HCT116 (cell line): ENCODE measurements at regions not wholly inside any gene's neighbourhood (a gene's known extent, or its start where the extent isn't known, plus 50 kb on each side); places are given as distances from the start of the nearest gene placed in this dataset.

Experiments used
- ATAC-seq: fragments of 200-7000 bp; cut with Tn5 transposase; 2 replicates; pipeline ENCODE4 v1.9.1; 2020; ENCODE audit warnings: mild to moderate bottlenecking, moderate library complexity
- BruUV-seq: library from RNA; stranded (reverse); fragments of 400-500 nt; replicated peaks from 2 replicates; lab custom pipeline; 2021; lab: Mats Ljungman, UMichigan
- CTCF ChIA-PET: fragments of 300-600 bp; sonication (Branson Sonifier 250); formaldehyde crosslinking; loops from one replicate; lab custom pipeline; 2021; ENCODE audit warnings: antibody characterized with exemption; lab: Charles Lee
- POLR2A ChIA-PET: fragments of 300-600, 350-600 bp; sonication (Branson Sonifier 250); formaldehyde crosslinking; loops from one replicate; lab custom pipeline; 2021; ENCODE audit warnings: antibody characterized with exemption; lab: Charles Lee
- RAD21 ChIA-PET, 2 experiments: fragments of 300-600 bp; sonication (Branson Sonifier 250); formaldehyde crosslinking; loops; one replicate each; lab custom pipeline; 2023; ENCODE audit warnings: low total read pairs in 2 of 2; ENCODE audit not compliant: uncharacterized antibody in 2 of 2, unreplicated experiment in 2 of 2, low non-redundant PET in 1 of 2; lab: Charles Lee
- DNase-seq: peaks from one replicate; pipeline ENCODE4 v3.0.0-alpha.2; 2010; ENCODE audit warnings: low read depth, low spot score
- H2AFZ ChIP-seq: fragments of 200-600 bp; shearing (Covaris generic), sonication (generic); 2 replicates; pipeline ENCODE4 v1.6.1; 2017; ENCODE audit warnings: low read depth, mixed run types, mixed read lengths, antibody characterized with exemption, low read length; ENCODE audit not compliant: poor library complexity, severe bottlenecking
- H3K27ac ChIP-seq: 2 replicates; pipeline ENCODE4 v1.5.1; 2012; ENCODE audit warnings: low read depth, low read length
- H3K27me3 ChIP-seq: fragments of 200-600 bp; sonication (generic); 2 replicates; pipeline ENCODE4 v1.6.1; 2016; ENCODE audit warnings: mixed run types, low read length, mixed read lengths; ENCODE audit not compliant: insufficient read depth
- H3K36me3 ChIP-seq, 2 experiments: fragments of 200-500 bp in 1 of 2; fragments of 200-600 bp in 1 of 2; sonication (Bioruptor generic) in 1 of 2; sonication (generic) in 1 of 2; 2 replicates each; pipeline versions ENCODE4 v1.5.1 to v1.6.1; 2014 to 2016; ENCODE audit warnings: low read length in 2 of 2, inconsistent platforms in 1 of 2, mixed read lengths in 1 of 2, mixed run types in 1 of 2; ENCODE audit not compliant: insufficient read depth in 2 of 2, control insufficient read depth in 1 of 2
- H3K4me1 ChIP-seq, 2 experiments: fragments of 200-600 bp in 1 of 2; sonication (generic) in 1 of 2; 2 replicates each; pipeline versions ENCODE4 v1.5.1 to v1.6.1; 2012 to 2017; ENCODE audit warnings: low read length in 2 of 2, inconsistent platforms in 1 of 2, mild to moderate bottlenecking in 1 of 2, mixed read lengths in 1 of 2, mixed run types in 1 of 2, moderate library complexity in 1 of 2; ENCODE audit not compliant: insufficient read depth in 2 of 2, control insufficient read depth in 1 of 2
- H3K4me2 ChIP-seq: fragments of 200-600 bp; sonication (generic); 2 replicates; pipeline ENCODE4 v1.6.1; 2017; ENCODE audit warnings: mixed run types, low read length, mixed read lengths
- H3K4me3 ChIP-seq, 2 experiments: fragments of 200-600 bp in 1 of 2; sonication (generic) in 1 of 2; replicated peaks in 1 of 2; 2 replicates each; pipeline ENCODE4 v1.5.1; 2011 to 2016; ENCODE audit warnings: low read length in 2 of 2, control low read depth in 1 of 2, low read depth in 1 of 2, mild to moderate bottlenecking in 1 of 2, mixed read lengths in 1 of 2, mixed run types in 1 of 2
- H3K79me2 ChIP-seq: fragments of 200-600 bp; sonication (generic); 2 replicates; pipeline ENCODE4 v1.6.1; 2017; ENCODE audit warnings: mild to moderate bottlenecking, mixed run types, low read length, moderate library complexity, mixed read lengths; ENCODE audit not compliant: insufficient read depth
- H3K9ac ChIP-seq: fragments of 200-600 bp; sonication (generic); 2 replicates; pipeline ENCODE4 v1.6.1; 2016; ENCODE audit warnings: low read length, mixed read lengths
- H3K9me2 ChIP-seq: fragments of 200-600 bp; sonication (generic), shearing (Covaris generic); 2 replicates; pipeline ENCODE4 v1.6.1; 2017; ENCODE audit warnings: mixed run types, mild to moderate bottlenecking, moderate library complexity; ENCODE audit not compliant: insufficient read depth
- H3K9me3 ChIP-seq, 2 experiments: fragments of 200-500 bp in 1 of 2; fragments of 200-600 bp in 1 of 2; sonication (Bioruptor generic) in 1 of 2; sonication (generic) in 1 of 2; 2 replicates each; pipeline ENCODE4 v1.6.1; 2014 to 2017; ENCODE audit warnings: low read length in 2 of 2, mixed read lengths in 2 of 2, inconsistent platforms in 1 of 2, low read depth in 1 of 2, mild to moderate bottlenecking in 1 of 2, mixed run types in 1 of 2, moderate library complexity in 1 of 2; ENCODE audit not compliant: control insufficient read depth in 1 of 2, insufficient read depth in 1 of 2
- H4K20me1 ChIP-seq: fragments of 200-600 bp; sonication (generic), shearing (Covaris generic); 2 replicates; pipeline ENCODE4 v1.6.1; 2017; ENCODE audit warnings: mixed run types, mild to moderate bottlenecking, moderate library complexity; ENCODE audit not compliant: insufficient read depth
- CBX3 ChIP-seq: IDR thresholded peaks from 2 replicates; pipeline ENCODE4 v1.6.1; 2012; ENCODE audit warnings: low read depth
- CEBPB ChIP-seq: IDR thresholded peaks from 2 replicates; pipeline ENCODE4 v1.6.1; 2012; ENCODE audit warnings: low read depth
- ELF1 ChIP-seq: IDR thresholded peaks from 2 replicates; pipeline ENCODE4 v1.6.1; 2012; ENCODE audit warnings: low read depth, borderline replicate concordance
- EZH2 ChIP-seq: fragments of 200-600 bp; sonication (generic); IDR thresholded peaks from 2 replicates; pipeline ENCODE4 v1.6.1; 2017; ENCODE audit warnings: antibody characterized with exemption, mixed run types
- EZH2phosphoT487 ChIP-seq: fragments of 200-600 bp; IDR thresholded peaks from 2 replicates; pipeline ENCODE4 v1.6.1; 2018; ENCODE audit warnings: antibody characterized with exemption, borderline replicate concordance
- FOSL1 ChIP-seq: IDR thresholded peaks from 2 replicates; pipeline ENCODE4 v1.6.1; 2012; ENCODE audit warnings: low read depth
- JUND ChIP-seq: IDR thresholded peaks from 2 replicates; pipeline ENCODE4 v1.6.1; 2012
- POLR2A ChIP-seq: IDR thresholded peaks from 2 replicates; pipeline ENCODE4 v1.7.0; 2011; ENCODE audit warnings: borderline replicate concordance; ENCODE audit not compliant: insufficient read depth, insufficient read length; ENCODE audit errors: extremely low read depth
- POLR2AphosphoS5 ChIP-seq: IDR thresholded peaks from 2 replicates; pipeline ENCODE4 v1.6.1; 2011; ENCODE audit warnings: mild to moderate bottlenecking, low read depth, low read length, moderate library complexity
- RAD21 ChIP-seq: IDR thresholded peaks from 2 replicates; pipeline ENCODE4 v1.6.1; 2012; ENCODE audit warnings: low read depth, mild to moderate bottlenecking
- SIN3A ChIP-seq: IDR thresholded peaks from 2 replicates; pipeline ENCODE4 v1.6.1; 2012; ENCODE audit warnings: low read depth
- SP1 ChIP-seq: IDR thresholded peaks from 2 replicates; pipeline ENCODE4 v1.6.1; 2012; ENCODE audit warnings: low read depth
- YY1 ChIP-seq: IDR thresholded peaks from 2 replicates; pipeline ENCODE4 v1.6.1; 2011; ENCODE audit warnings: low read length, low read depth, moderate library complexity, mild to moderate bottlenecking; ENCODE audit not compliant: insufficient replicate concordance; ENCODE audit errors: extremely low read depth
- ZFX ChIP-seq: fragments of 450-650 bp; IDR thresholded peaks from 2 replicates; pipeline ENCODE4 v1.6.1; 2017
- ZNF274 ChIP-seq: fragments of 200-500 bp; sonication (Bioruptor generic); IDR thresholded peaks from 2 replicates; pipeline ENCODE4 v1.6.1; 2014; ENCODE audit warnings: mild to moderate bottlenecking, low read depth, low read length, inconsistent platforms
- intact Hi-C: fragments of 100-400 bp; cut with micrococcal nuclease; formaldehyde crosslinking; loops from 2 replicates; pipeline ENCODE4 v1.10.0; 2022
- TF ChIP-seq, protein P1 (sequence below): IDR thresholded peaks from 2 replicates; pipeline ENCODE4 v1.6.1; 2011; ENCODE audit warnings: mild to moderate bottlenecking, low read length, moderate library complexity; ENCODE audit not compliant: insufficient replicate concordance; ENCODE audit errors: extremely low read depth
- TF ChIP-seq, protein P2 (sequence below), 3 experiments: fragments of 200-600 bp in 1 of 3; sonication (generic) in 1 of 3; IDR thresholded peaks in 2 of 3; conservative IDR thresholded peaks in 1 of 3; 2 replicates each; pipeline ENCODE4 v1.5.1; 2012 to 2017; ENCODE audit warnings: low read depth in 2 of 3, low read length in 2 of 3, antibody characterized with exemption in 1 of 3, borderline replicate concordance in 1 of 3, control low read depth in 1 of 3, mild to moderate bottlenecking in 1 of 3, mixed read lengths in 1 of 3, mixed run types in 1 of 3, moderate library complexity in 1 of 3; ENCODE audit not compliant: insufficient read depth in 1 of 3
- TF ChIP-seq, protein P3 (sequence below): IDR thresholded peaks from 2 replicates; pipeline ENCODE4 v1.6.1; 2012
- TF ChIP-seq, protein P4 (sequence below): IDR thresholded peaks from 2 replicates; pipeline ENCODE4 v1.6.1; 2012; ENCODE audit warnings: low read depth
- TF ChIP-seq, protein P5 (sequence below): IDR thresholded peaks from 2 replicates; pipeline ENCODE4 v1.6.1; 2012

DNA sequence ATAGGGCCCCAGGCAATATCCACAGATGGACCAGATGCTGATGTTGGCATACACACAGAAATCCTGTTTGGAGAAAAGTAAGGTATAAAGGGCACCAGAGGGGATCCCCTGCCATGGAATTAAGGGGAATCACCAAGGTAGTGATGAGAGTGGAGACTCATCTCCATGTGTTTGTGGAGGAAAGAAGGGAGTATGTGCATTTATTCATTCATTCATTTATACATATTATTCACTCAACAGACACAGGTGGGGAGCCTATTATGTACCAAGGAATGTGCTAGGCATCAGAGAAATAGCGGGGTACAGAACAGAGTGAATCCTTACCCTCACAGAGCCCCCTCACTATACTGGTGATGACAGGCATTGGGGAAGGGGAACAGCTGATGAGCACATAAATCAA is 116.8 kb upstream of the IL12B start:
- Histone ChIP-seq H3K9me3 (no peaks in the 10 kb centered on the region), H3K79me2 (no peaks in the 10 kb centered on the region), H3K4me1 (peaks cover 24 to 34% of the 10 kb centered on the region in 2 experiments), H3K36me3 (no peaks in the 10 kb centered on the region), H2AFZ (no peak overlapping the region), H3K4me3 (no peak overlapping the region), H3K27ac (no peak overlapping the region), H3K9me2 (no peaks in the 10 kb centered on the region), H3K27me3 (no peaks in the 10 kb centered on the region), H3K9ac (no peak overlapping the region), H4K20me1 (no peaks in the 10 kb centered on the region), H3K4me2 (no peak overlapping the region)
- no TSS peak for BruUV-seq
- intact Hi-C loops: loop anchor here (10.0 kb wide), 2 partner anchors 328 to 378 kb away; no protein-coding TSS in a partner anchor
- DNase-seq: no peak
- no peak for ATAC-seq
- ChIA-PET CTCF (no interaction called here), RAD21 (no interaction called here), POLR2A (no interaction called here)
- TF ChIP-seq YY1: no peak
- TF ChIP-seq POLR2AphosphoS5: no peak
- no peak for TF ChIP-seq SP1
- no peak for TF ChIP-seq ZFX
- TF ChIP-seq SIN3A: no peak
- no peak for TF ChIP-seq CEBPB
- TF ChIP-seq, protein P1, sequence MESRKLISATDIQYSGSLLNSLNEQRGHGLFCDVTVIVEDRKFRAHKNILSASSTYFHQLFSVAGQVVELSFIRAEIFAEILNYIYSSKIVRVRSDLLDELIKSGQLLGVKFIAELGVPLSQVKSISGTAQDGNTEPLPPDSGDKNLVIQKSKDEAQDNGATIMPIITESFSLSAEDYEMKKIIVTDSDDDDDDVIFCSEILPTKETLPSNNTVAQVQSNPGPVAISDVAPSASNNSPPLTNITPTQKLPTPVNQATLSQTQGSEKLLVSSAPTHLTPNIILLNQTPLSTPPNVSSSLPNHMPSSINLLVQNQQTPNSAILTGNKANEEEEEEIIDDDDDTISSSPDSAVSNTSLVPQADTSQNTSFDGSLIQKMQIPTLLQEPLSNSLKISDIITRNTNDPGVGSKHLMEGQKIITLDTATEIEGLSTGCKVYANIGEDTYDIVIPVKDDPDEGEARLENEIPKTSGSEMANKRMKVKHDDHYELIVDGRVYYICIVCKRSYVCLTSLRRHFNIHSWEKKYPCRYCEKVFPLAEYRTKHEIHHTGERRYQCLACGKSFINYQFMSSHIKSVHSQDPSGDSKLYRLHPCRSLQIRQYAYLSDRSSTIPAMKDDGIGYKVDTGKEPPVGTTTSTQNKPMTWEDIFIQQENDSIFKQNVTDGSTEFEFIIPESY: no peak
- no peak for TF ChIP-seq POLR2A
- TF ChIP-seq, protein P2, sequence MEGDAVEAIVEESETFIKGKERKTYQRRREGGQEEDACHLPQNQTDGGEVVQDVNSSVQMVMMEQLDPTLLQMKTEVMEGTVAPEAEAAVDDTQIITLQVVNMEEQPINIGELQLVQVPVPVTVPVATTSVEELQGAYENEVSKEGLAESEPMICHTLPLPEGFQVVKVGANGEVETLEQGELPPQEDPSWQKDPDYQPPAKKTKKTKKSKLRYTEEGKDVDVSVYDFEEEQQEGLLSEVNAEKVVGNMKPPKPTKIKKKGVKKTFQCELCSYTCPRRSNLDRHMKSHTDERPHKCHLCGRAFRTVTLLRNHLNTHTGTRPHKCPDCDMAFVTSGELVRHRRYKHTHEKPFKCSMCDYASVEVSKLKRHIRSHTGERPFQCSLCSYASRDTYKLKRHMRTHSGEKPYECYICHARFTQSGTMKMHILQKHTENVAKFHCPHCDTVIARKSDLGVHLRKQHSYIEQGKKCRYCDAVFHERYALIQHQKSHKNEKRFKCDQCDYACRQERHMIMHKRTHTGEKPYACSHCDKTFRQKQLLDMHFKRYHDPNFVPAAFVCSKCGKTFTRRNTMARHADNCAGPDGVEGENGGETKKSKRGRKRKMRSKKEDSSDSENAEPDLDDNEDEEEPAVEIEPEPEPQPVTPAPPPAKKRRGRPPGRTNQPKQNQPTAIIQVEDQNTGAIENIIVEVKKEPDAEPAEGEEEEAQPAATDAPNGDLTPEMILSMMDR (IDR thresholded peaks at IDR 0.05 in 2 of 3, conservative IDR thresholded peaks at IDR 0.05 in 1 of 3; ENCODE audit: borderline replicate concordance in 1 of 3, insufficient read depth in 1 of 3, low read depth in 2 of 3, low read length in 2 of 3): no peak
- no peak for TF ChIP-seq RAD21
- TF ChIP-seq CBX3: no peak
- TF ChIP-seq EZH2phosphoT487: no peak
- TF ChIP-seq, protein P3, sequence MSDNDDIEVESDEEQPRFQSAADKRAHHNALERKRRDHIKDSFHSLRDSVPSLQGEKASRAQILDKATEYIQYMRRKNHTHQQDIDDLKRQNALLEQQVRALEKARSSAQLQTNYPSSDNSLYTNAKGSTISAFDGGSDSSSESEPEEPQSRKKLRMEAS: no peak
- no peak for TF ChIP-seq ELF1
- TF ChIP-seq FOSL1: no peak
- TF ChIP-seq ZNF274: no peak
- TF ChIP-seq, protein P4, sequence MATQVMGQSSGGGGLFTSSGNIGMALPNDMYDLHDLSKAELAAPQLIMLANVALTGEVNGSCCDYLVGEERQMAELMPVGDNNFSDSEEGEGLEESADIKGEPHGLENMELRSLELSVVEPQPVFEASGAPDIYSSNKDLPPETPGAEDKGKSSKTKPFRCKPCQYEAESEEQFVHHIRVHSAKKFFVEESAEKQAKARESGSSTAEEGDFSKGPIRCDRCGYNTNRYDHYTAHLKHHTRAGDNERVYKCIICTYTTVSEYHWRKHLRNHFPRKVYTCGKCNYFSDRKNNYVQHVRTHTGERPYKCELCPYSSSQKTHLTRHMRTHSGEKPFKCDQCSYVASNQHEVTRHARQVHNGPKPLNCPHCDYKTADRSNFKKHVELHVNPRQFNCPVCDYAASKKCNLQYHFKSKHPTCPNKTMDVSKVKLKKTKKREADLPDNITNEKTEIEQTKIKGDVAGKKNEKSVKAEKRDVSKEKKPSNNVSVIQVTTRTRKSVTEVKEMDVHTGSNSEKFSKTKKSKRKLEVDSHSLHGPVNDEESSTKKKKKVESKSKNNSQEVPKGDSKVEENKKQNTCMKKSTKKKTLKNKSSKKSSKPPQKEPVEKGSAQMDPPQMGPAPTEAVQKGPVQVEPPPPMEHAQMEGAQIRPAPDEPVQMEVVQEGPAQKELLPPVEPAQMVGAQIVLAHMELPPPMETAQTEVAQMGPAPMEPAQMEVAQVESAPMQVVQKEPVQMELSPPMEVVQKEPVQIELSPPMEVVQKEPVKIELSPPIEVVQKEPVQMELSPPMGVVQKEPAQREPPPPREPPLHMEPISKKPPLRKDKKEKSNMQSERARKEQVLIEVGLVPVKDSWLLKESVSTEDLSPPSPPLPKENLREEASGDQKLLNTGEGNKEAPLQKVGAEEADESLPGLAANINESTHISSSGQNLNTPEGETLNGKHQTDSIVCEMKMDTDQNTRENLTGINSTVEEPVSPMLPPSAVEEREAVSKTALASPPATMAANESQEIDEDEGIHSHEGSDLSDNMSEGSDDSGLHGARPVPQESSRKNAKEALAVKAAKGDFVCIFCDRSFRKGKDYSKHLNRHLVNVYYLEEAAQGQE: no peak
- TF ChIP-seq EZH2: no peak
- TF ChIP-seq, protein P5, sequence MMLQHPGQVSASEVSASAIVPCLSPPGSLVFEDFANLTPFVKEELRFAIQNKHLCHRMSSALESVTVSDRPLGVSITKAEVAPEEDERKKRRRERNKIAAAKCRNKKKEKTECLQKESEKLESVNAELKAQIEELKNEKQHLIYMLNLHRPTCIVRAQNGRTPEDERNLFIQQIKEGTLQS: no peak
- no peak for TF ChIP-seq JUND
